ENCODE measurements at regions not wholly inside any gene's neighbourhood (a gene's known extent, or its start where the extent isn't known, plus 50 kb on each side); places are given as distances from the start of the nearest gene placed in this dataset.

- Histone ChIP-seq H3K79me2 (no peaks in the 10 kb centered on the region), H3K9ac (no peak overlapping the region), H3K4me2 (ENCODE audit: low read length) (no peak overlapping the region), H3K36me3 (ENCODE audit: control insufficient read depth, insufficient read depth, low read length) (no peaks in the 10 kb centered on the region), H3K27me3 (ENCODE audit: control insufficient read depth, insufficient read depth, low read length) (no peaks in the 10 kb centered on the region), H3K27ac (no peak overlapping the region), H2AFZ (no peak overlapping the region), H3K4me3 (ENCODE audit: low read depth, low read length) (no peak overlapping the region), H3K9me3 (ENCODE audit: control insufficient read depth, low read length) (no peaks in the 10 kb centered on the region), H3K4me1 (no peaks in the 10 kb centered on the region)
- no peak for TF ChIP-seq CTCF (IDR thresholded peaks at IDR 0.05)
Measured at GRCh38 chr13:111584870-111585269, 264.4 kb downstream of the TEX29 start.

GRCh38 chr13:111586291-111586690 lies 265.8 kb downstream of the TEX29 start:
- Histone ChIP-seq H3K36me3 (ENCODE audit: control insufficient read depth, insufficient read depth, low read length) (no peaks in the 10 kb centered on the region), H3K4me2 (ENCODE audit: low read length) (no peak overlapping the region), H3K79me2 (no peaks in the 10 kb centered on the region), H3K27me3 (ENCODE audit: control insufficient read depth, insufficient read depth, low read length) (no peaks in the 10 kb centered on the region), H3K4me3 (ENCODE audit: low read depth, low read length) (no peak overlapping the region), H3K9ac (no peak overlapping the region), H3K27ac (no peak overlapping the region), H3K4me1 (no peaks in the 10 kb centered on the region), H3K9me3 (ENCODE audit: control insufficient read depth, low read length) (no peaks in the 10 kb centered on the region), H2AFZ (no peak overlapping the region)
- TF ChIP-seq CTCF (IDR thresholded peaks at IDR 0.05), result no peak

GRCh38 chr13:111587249-111587648 lies 266.8 kb downstream of the TEX29 start:
- no peak overlapping the region for H3K27ac ChIP-seq
- no peaks in the 10 kb centered on the region for H3K36me3 ChIP-seq (ENCODE audit: control insufficient read depth, insufficient read depth, low read length)
- no peak overlapping the region for H3K4me3 ChIP-seq (ENCODE audit: low read depth, low read length)
- no peaks in the 10 kb centered on the region for H3K9me3 ChIP-seq (ENCODE audit: control insufficient read depth, low read length)
- no peaks in the 10 kb centered on the region for H3K79me2 ChIP-seq
- H3K4me2 ChIP-seq (ENCODE audit: low read length), result no peak overlapping the region
- no peak overlapping the region for H3K9ac ChIP-seq
- H3K27me3 ChIP-seq (ENCODE audit: control insufficient read depth, insufficient read depth, low read length), result no peaks in the 10 kb centered on the region
- no peaks in the 10 kb centered on the region for H3K4me1 ChIP-seq
- no peak for TF ChIP-seq CTCF (IDR thresholded peaks at IDR 0.05)
- H2AFZ ChIP-seq, result no peak overlapping the region

- no peaks in the 10 kb centered on the region for H3K4me1 ChIP-seq
- no peaks in the 10 kb centered on the region for H3K27me3 ChIP-seq (ENCODE audit: control insufficient read depth, insufficient read depth, low read length)
- H3K4me3 ChIP-seq (ENCODE audit: low read depth, low read length), result no peak overlapping the region
- H2AFZ ChIP-seq, result no peak overlapping the region
- H3K79me2 ChIP-seq, result no peaks in the 10 kb centered on the region
- no peak for TF ChIP-seq CTCF (IDR thresholded peaks at IDR 0.05)
- H3K9ac ChIP-seq, result no peak overlapping the region
- no peaks in the 10 kb centered on the region for H3K9me3 ChIP-seq (ENCODE audit: control insufficient read depth, low read length)
- H3K4me2 ChIP-seq (ENCODE audit: low read length), result no peak overlapping the region
- no peaks in the 10 kb centered on the region for H3K36me3 ChIP-seq (ENCODE audit: control insufficient read depth, insufficient read depth, low read length)
- H3K27ac ChIP-seq, result no peak overlapping the region
Measured at GRCh38 chr13:111589321-111589720, 268.9 kb downstream of the TEX29 start.

- no peak overlapping the region for H2AFZ ChIP-seq
Measured at GRCh38 chr13:111589992-111590391, 269.6 kb downstream of the TEX29 start.

More at GRCh38 chr13:111589992-111590391, 269.6 kb downstream of the TEX29 start:
- H3K36me3 ChIP-seq (ENCODE audit: control insufficient read depth, insufficient read depth, low read length), result no peaks in the 10 kb centered on the region
- no peaks in the 10 kb centered on the region for H3K4me1 ChIP-seq
- H3K4me3 ChIP-seq (ENCODE audit: low read depth, low read length), result no peak overlapping the region
- H3K27me3 ChIP-seq (ENCODE audit: control insufficient read depth, insufficient read depth, low read length), result no peaks in the 10 kb centered on the region
- H3K9ac ChIP-seq, result no peak overlapping the region
- no peak for TF ChIP-seq CTCF (IDR thresholded peaks at IDR 0.05)
- no peaks in the 10 kb centered on the region for H3K9me3 ChIP-seq (ENCODE audit: control insufficient read depth, low read length)
- no peak overlapping the region for H3K27ac ChIP-seq
- H3K79me2 ChIP-seq, result no peaks in the 10 kb centered on the region
- no peak overlapping the region for H3K4me2 ChIP-seq (ENCODE audit: low read length)
